ENCODE measurements at regions not wholly inside any gene's neighbourhood (a gene's known extent, or its start where the extent isn't known, plus 50 kb on each side); places are given as distances from the start of the nearest gene placed in this dataset.

DNA sequence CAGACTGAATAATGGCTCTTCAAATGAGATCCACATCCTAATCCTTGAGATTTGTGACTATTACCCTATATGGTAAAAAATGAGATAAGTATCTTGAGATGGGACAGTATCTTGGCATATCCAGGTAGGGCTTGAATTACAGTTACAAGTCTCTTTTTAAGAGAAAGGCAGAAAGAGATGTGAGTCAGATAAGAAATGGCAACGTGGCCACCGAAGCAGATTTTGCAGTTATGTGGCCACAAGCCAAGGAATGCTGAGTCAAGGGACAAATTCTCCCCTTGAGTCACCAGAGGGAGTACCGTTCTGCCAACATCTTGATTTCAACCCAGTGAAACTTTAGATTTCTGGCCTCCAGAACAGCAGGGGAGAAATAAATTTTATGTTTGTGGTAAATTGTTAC lies 1983.0 kb upstream of the C9orf72 start:
- DNase-seq (ENCODE audit: low read depth, low spot score), result no peak
- Histone ChIP-seq H3K27ac (ENCODE audit: insufficient read depth, low read depth, low read length) (no peak overlapping the region), H3K9ac (replicated peaks; ENCODE audit: extremely low read depth, insufficient read depth, low read length) (no peak overlapping the region), H3K79me2 (ENCODE audit: control insufficient read depth, insufficient read depth, low read length) (no peaks in the 10 kb centered on the region), H3K36me3 (ENCODE audit: control insufficient read depth in 2 of 2, extremely low read depth in 1 of 2, insufficient read depth in 2 of 2, low read length in 2 of 2) (no peaks in the 10 kb centered on the region), H2AFZ (ENCODE audit: low read depth, low read length) (no peak overlapping the region), H3K4me3 (replicated peaks in 1 of 3; ENCODE audit: insufficient read depth in 1 of 3, low read depth in 1 of 3, low read length in 3 of 3) (no peak overlapping the region), H3K9me3 (replicated peaks; ENCODE audit: control insufficient read depth, insufficient read depth, low read length) (no peaks in the 10 kb centered on the region), H3K27me3 (ENCODE audit: control insufficient read depth in 2 of 2, insufficient read depth in 2 of 2, low read length in 2 of 2) (no peaks in the 10 kb centered on the region), H3K4me2 (ENCODE audit: insufficient read depth, low read length) (no peak overlapping the region), H4K20me1 (replicated peaks; ENCODE audit: control insufficient read depth, extremely low read depth, insufficient read depth, low read length) (no peaks in the 10 kb centered on the region), H3K9me1 (replicated peaks; ENCODE audit: control insufficient read depth, extremely low read depth, insufficient read depth, low read length) (no peaks in the 10 kb centered on the region), H3K4me1 (ENCODE audit: control insufficient read depth, extremely low read depth, insufficient read depth, low read length) (no peaks in the 10 kb centered on the region)
- CTCF ChIA-PET, result no interaction called here
- dilution Hi-C loops (cut with MboI; ENCODE audit: extremely low pct_ligation_motif_present, low sequenced_read_pairs), result no loop called here
- intact Hi-C loops (cut with micrococcal nuclease), result no loop called here
- TF ChIP-seq, protein P1, sequence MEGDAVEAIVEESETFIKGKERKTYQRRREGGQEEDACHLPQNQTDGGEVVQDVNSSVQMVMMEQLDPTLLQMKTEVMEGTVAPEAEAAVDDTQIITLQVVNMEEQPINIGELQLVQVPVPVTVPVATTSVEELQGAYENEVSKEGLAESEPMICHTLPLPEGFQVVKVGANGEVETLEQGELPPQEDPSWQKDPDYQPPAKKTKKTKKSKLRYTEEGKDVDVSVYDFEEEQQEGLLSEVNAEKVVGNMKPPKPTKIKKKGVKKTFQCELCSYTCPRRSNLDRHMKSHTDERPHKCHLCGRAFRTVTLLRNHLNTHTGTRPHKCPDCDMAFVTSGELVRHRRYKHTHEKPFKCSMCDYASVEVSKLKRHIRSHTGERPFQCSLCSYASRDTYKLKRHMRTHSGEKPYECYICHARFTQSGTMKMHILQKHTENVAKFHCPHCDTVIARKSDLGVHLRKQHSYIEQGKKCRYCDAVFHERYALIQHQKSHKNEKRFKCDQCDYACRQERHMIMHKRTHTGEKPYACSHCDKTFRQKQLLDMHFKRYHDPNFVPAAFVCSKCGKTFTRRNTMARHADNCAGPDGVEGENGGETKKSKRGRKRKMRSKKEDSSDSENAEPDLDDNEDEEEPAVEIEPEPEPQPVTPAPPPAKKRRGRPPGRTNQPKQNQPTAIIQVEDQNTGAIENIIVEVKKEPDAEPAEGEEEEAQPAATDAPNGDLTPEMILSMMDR (IDR thresholded peaks at IDR 0.05; ENCODE audit: extremely low read depth in 1 of 2, insufficient read depth in 1 of 2, low read depth in 1 of 2, low read length in 2 of 2), result no peak
- no peak for TF ChIP-seq GATA2 (IDR thresholded peaks at IDR 0.05; ENCODE audit: insufficient read depth, insufficient read length, low read depth, low read length)
- no peak for TF ChIP-seq FOS (IDR thresholded peaks at IDR 0.05; ENCODE audit: borderline replicate concordance, insufficient read depth, low read length)
- TF ChIP-seq MYC (IDR thresholded peaks at IDR 0.05; ENCODE audit: low read depth, low read length), result no peak
- TF ChIP-seq EZH2 (IDR thresholded peaks at IDR 0.05; ENCODE audit: borderline replicate concordance, low read depth, low read length, severe bottlenecking), result no peak
- TF ChIP-seq MAX (IDR thresholded peaks at IDR 0.05; ENCODE audit: insufficient read depth, insufficient read length), result no peak
- TF ChIP-seq POLR2A (IDR thresholded peaks at IDR 0.05; ENCODE audit: low read depth, low read length), result no peak
- TF ChIP-seq JUN (IDR thresholded peaks at IDR 0.05; ENCODE audit: borderline replicate concordance, insufficient read depth, insufficient read length, low read depth), result no peak
- no peak for TF ChIP-seq POLR2AphosphoS5 (IDR thresholded peaks at IDR 0.05; ENCODE audit: insufficient read depth, low read depth, low read length)
- BruUV-seq (replicated peaks), result no TSS peak
- POLR2A ChIA-PET, result no interaction called here
- FAIRE-seq, result no peak
